Ovary (tissue), 7 donors: ENCODE measurements at regions not wholly inside any gene's neighbourhood (a gene's known extent, or its start where the extent isn't known, plus 50 kb on each side); places are given as distances from the start of the nearest gene placed in this dataset.

Experiments
- DNase-seq, 5 donors: peaks; one replicate each; pipeline ENCODE4 v3.0.0-alpha.2; 2019 to 2020
- H3K27ac ChIP-seq, 2 donors: fragments of 200-600 bp; one replicate each; pipeline versions ENCODE4 v1.5.1 to v1.8.0; 2019 to 2022
- H3K27me3 ChIP-seq: fragments of 200-600 bp; one replicate; pipeline ENCODE4 v1.8.0; 2022
- H3K36me3 ChIP-seq: fragments of 200-600 bp; sonication (generic); one replicate; pipeline ENCODE4 v1.5.1; 2019
- H3K4me1 ChIP-seq: one replicate; pipeline ENCODE4 v1.8.1; 2013; ENCODE audit warnings: mild to moderate bottlenecking, moderate library complexity; ENCODE audit not compliant: insufficient read depth
- H3K4me3 ChIP-seq: fragments of 200-600 bp; sonication (generic); one replicate; pipeline ENCODE4 v1.5.1; 2017
- H3K9me3 ChIP-seq, 2 donors: fragments of 200-600 bp in 1 of 2; sonication (generic) in 1 of 2; one replicate each; pipeline versions ENCODE4 v1.5.1 to v1.8.1; 2013 to 2019; ENCODE audit warnings: mild to moderate bottlenecking in 1 of 2, moderate library complexity in 1 of 2
- EP300 ChIP-seq: sonication (generic); formaldehyde crosslinking; IDR thresholded peaks from one replicate; pipeline ENCODE4 v1.6.1; 2017; ENCODE audit warnings: antibody characterized with exemption
- POLR2A ChIP-seq: fragments of 450-650 bp; IDR thresholded peaks from one replicate; pipeline ENCODE4 v1.6.1; 2017; ENCODE audit warnings: antibody characterized with exemption, mild to moderate bottlenecking, moderate library complexity
- WGBS, 3 donors: extraction: QIAGEN DNeasy Blood & Tissue Kit in 1 of 3; methylation state at CpG; one replicate each; pipeline versions ENCODE4 v1.1.5 to v1.1.7; 2013 to 2017; 5-methylcytosine and 5-hydroxymethylcytosine counted together
- intact Hi-C, 4 donors: fragments of 100-400 bp; cut with DNase I; formaldehyde crosslinking; loops; one replicate each; pipeline versions ENCODE4 v1.11.0 to v1.15.1; 2022 to 2023
- TF ChIP-seq, protein P1 (sequence below), 3 donors: fragments of 450-650 bp in 2 of 3; fragments of 200-600 bp in 1 of 3; IDR thresholded peaks; one replicate each; pipeline versions ENCODE4 v1.5.1 to v1.8.0; 2016 to 2022; ENCODE audit warnings: antibody characterized with exemption in 3 of 3, mild to moderate bottlenecking in 1 of 3
- donor health status: DM: no; HTN: no; CAD: no; lungs with moderate emphysema.
- donor health status: DM: no; HTN: no; CAD: no.
- donor health status: Bipolar disorder and iron deficiency.
- donor health status: DM: no; HTN: no; CAD: no.
- donor health status: DM: yes; HTN: yes; CAD: no.

DNA sequence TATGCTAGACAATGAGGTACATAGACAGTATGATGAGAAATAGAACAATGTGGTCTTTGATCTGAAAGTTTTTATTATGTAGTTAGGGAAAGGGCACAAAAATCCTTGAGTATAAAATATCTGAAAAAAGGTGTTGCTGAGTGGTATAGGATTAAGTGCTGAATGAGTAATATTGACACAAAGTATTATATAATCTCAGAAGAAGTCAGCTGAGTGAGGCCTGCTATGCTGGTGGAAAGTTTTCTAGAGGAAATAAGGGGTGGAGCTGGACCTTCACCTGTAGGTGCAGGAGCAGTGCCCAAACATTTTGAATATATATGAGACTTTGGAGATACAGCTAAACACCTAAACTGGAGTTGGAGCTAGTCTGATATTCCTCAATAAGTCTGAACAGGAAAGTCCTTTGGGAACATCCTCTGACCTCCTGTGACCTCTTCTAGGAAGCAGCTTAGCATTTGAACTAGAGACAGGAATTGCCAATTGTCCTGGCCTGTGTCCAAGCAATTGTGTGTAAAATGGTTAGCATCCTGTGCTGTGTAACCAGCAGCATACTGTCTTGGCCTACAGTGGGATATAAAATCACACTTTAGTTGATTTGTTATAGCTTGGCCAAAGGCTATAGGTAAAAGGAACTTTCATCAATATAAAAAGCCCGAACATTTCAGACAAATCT lies 285.3 kb downstream of the ANKRD50 start:
- whole genome bisulfite sequencing, 3 donors = 93 to 94% (median 93%) methylated on average over 1 of the region's 1 CpG
- TF ChIP-seq POLR2A = no peak
- TF ChIP-seq, protein P1, sequence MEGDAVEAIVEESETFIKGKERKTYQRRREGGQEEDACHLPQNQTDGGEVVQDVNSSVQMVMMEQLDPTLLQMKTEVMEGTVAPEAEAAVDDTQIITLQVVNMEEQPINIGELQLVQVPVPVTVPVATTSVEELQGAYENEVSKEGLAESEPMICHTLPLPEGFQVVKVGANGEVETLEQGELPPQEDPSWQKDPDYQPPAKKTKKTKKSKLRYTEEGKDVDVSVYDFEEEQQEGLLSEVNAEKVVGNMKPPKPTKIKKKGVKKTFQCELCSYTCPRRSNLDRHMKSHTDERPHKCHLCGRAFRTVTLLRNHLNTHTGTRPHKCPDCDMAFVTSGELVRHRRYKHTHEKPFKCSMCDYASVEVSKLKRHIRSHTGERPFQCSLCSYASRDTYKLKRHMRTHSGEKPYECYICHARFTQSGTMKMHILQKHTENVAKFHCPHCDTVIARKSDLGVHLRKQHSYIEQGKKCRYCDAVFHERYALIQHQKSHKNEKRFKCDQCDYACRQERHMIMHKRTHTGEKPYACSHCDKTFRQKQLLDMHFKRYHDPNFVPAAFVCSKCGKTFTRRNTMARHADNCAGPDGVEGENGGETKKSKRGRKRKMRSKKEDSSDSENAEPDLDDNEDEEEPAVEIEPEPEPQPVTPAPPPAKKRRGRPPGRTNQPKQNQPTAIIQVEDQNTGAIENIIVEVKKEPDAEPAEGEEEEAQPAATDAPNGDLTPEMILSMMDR (IDR thresholded peaks at IDR 0.05) = no peak
- no peak for TF ChIP-seq EP300

DNA sequence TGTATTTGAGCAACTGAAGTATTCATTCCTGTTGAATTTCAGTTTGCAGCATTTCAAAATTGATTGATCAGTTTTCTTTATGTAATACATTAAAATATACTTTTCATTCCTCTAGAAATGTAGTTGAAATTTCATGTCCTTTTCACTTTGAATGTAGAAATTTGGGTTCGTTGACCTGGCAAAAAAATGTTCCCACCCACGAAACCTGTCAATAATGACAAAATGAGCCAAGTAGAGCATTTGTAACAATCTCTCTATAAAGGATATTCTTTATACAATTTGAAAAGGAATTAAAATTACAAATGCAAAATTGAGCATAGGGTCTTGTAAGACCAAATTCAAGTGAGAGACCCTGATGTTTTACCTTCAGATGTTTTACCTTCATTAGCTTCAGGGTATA lies 283.9 kb downstream of the ANKRD50 start:
- no peaks in the 10 kb centered on the region for H3K4me1 ChIP-seq
- TF ChIP-seq, protein P1 (IDR thresholded peaks at IDR 0.05) = no peak
- TF ChIP-seq POLR2A = no peak
- no peak for TF ChIP-seq EP300
- H3K4me3 ChIP-seq = no peak overlapping the region
- H3K36me3 ChIP-seq = no peaks in the 10 kb centered on the region
- no peak overlapping the region for H3K27ac ChIP-seq
- intact Hi-C loops = no loop called here
- no peaks in the 10 kb centered on the region for H3K9me3 ChIP-seq
- H3K27me3 ChIP-seq = no peaks in the 10 kb centered on the region
- no peak for DNase-seq
- 95 to 98% (median 96%) methylated on average over 2 of the region's 2 CpGs for WGBS, 3 donors

More for the DNA sequence above, 285.3 kb downstream of the ANKRD50 start:
- H3K27me3 ChIP-seq = no peaks in the 10 kb centered on the region
- no peaks in the 10 kb centered on the region for H3K4me1 ChIP-seq
- no peak for DNase-seq
- no peak overlapping the region for H3K27ac ChIP-seq
- intact Hi-C loops = no loop called here
- no peak overlapping the region for H3K4me3 ChIP-seq
- H3K9me3 ChIP-seq = no peaks in the 10 kb centered on the region
- no peaks in the 10 kb centered on the region for H3K36me3 ChIP-seq

DNA sequence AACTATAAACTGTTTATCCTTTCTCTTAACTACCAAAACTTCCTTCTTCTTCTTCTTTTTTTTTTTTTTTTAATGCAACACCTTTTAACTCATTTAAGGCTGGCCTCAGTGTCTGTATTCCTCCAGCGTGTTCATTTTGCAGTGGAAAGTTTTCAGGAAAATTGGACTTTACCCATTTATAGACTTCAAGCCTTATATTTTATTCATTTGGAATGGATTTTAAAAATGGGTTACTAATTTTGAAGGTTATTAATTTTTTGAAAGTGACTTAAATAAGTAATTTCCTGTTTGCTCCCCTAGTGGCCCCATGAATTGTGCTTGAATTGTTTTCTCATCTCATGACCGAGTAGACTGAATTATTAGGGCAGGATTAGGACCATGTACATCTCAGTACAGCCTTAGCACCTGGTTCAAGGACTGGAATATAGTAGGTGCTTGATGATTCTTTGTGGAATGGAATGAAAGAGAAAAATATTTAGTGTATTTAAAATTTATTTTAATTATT lies 282.7 kb downstream of the ANKRD50 start:
- H3K9me3 ChIP-seq = no peaks in the 10 kb centered on the region
- no peak overlapping the region for H3K27ac ChIP-seq
- H3K4me1 ChIP-seq = no peaks in the 10 kb centered on the region
- no peaks in the 10 kb centered on the region for H3K36me3 ChIP-seq
- no peak for DNase-seq
- no peak overlapping the region for H3K4me3 ChIP-seq
- TF ChIP-seq EP300 (no peak), POLR2A (no peak)
- TF ChIP-seq, protein P1 (IDR thresholded peaks at IDR 0.05) = no peak
- no peaks in the 10 kb centered on the region for H3K27me3 ChIP-seq
- intact Hi-C loops = no loop called here
- WGBS, 3 donors = 80 to 87% (median 86%) methylated on average over 2 of the region's 2 CpGs

DNA sequence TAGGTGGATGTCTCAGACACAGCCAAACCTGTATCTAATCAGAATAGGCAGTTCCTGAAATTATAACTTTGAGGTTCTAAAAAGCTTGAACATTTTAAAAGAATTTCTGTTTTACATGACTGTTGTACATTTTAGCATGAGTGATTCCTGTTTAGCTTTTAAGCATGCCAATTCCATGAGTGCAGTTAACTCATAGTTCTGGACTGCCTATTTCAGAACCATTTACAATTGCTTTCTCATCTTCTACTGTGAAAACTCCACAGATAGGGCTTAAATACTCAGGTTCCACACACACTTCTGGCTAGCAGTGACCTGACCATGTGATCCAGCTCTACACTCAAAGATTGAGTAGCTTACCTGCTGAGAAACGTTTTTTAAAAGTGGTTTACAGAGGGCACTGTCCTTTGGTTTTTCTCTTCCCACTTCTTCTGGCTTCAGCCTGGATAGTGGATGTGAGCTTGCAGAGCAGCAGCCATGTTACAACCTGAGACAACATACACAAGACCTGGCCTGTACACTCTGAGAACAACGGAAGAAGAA lies 280.8 kb downstream of the ANKRD50 start:
- TF ChIP-seq, protein P1 (IDR thresholded peaks at IDR 0.05) = no peak
- TF ChIP-seq POLR2A (no peak), EP300 (no peak)
- intact Hi-C loops = no loop called here
- Histone ChIP-seq H3K27me3 (no peaks in the 10 kb centered on the region), H3K4me1 (peaks cover 2% of the 10 kb centered on the region), H3K36me3 (no peaks in the 10 kb centered on the region), H3K4me3 (no peak overlapping the region), H3K9me3 (no peaks in the 10 kb centered on the region), H3K27ac (no peak overlapping the region)
- no peak for DNase-seq
- WGBS, 3 donors = 73 to 85% (median 80%) methylated on average over 2 of the region's 2 CpGs
